BJ (cell line): ENCODE measurements at regions not wholly inside any gene's neighbourhood (a gene's known extent, or its start where the extent isn't known, plus 50 kb on each side); places are given as distances from the start of the nearest gene placed in this dataset.

Experiments used
- CTCF ChIA-PET: fragments of 350-600 bp; formaldehyde crosslinking; extraction: SDS; loops from one replicate; lab custom pipeline; 2021; ENCODE audit warnings: antibody characterized with exemption, inconsistent platforms; lab: Yijun Ruan, JAX
- POLR2A ChIA-PET: fragments of 300-600 bp; sonication (Branson Sonifier 250); formaldehyde crosslinking; extraction: SDS; loops from one replicate; lab custom pipeline; 2021; ENCODE audit warnings: antibody characterized with exemption; lab: Charles Lee
- DNase-seq: peaks from one replicate; pipeline ENCODE4 v3.0.0-alpha.2; 2011; ENCODE audit warnings: low read depth
- H3K27me3 ChIP-seq: 2 replicates; pipeline ENCODE4 v1.6.0; 2011; ENCODE audit warnings: low read length; ENCODE audit not compliant: control insufficient read depth, insufficient read depth
- H3K36me3 ChIP-seq: 2 replicates; pipeline ENCODE4 v1.5.1; 2011; ENCODE audit warnings: low read length; ENCODE audit not compliant: control insufficient read depth, insufficient read depth
- H3K4me3 ChIP-seq: 2 replicates; pipeline ENCODE4 v1.5.1; 2011; ENCODE audit warnings: low read depth, mild to moderate bottlenecking, control low read depth, low read length
- TF ChIP-seq, protein P1 (sequence below): IDR thresholded peaks from 2 replicates; pipeline ENCODE4 v1.5.1; 2011; ENCODE audit warnings: low read depth, mild to moderate bottlenecking, control low read depth, inconsistent platforms, low read length, moderate library complexity; ENCODE audit not compliant: insufficient read depth

DNA sequence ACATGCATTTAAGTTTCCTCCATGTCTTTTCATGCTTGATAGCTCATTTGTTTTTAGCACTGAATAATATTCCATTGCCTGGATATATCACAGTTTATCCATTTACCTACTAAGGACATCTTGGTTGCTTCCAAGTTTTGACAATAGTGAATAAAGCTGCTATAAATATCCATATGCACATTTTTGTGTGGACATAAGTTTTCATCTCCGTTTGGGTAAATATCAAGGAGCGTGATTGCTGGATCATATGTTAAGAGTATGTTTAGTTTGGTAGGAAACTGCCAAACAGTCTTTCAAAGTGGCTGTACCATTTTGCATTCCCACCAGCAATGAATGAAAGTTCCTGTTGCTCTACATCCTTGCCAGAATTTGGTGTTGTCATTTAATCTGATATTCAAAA lies 172.5 kb downstream of the DHX15 start:
- H3K36me3 ChIP-seq = no peaks in the 10 kb centered on the region
- POLR2A ChIA-PET = no interaction called here
- no peak overlapping the region for H3K4me3 ChIP-seq
- DNase-seq = no peak
- CTCF ChIA-PET = no interaction called here
- no peaks in the 10 kb centered on the region for H3K27me3 ChIP-seq
- TF ChIP-seq, protein P1, sequence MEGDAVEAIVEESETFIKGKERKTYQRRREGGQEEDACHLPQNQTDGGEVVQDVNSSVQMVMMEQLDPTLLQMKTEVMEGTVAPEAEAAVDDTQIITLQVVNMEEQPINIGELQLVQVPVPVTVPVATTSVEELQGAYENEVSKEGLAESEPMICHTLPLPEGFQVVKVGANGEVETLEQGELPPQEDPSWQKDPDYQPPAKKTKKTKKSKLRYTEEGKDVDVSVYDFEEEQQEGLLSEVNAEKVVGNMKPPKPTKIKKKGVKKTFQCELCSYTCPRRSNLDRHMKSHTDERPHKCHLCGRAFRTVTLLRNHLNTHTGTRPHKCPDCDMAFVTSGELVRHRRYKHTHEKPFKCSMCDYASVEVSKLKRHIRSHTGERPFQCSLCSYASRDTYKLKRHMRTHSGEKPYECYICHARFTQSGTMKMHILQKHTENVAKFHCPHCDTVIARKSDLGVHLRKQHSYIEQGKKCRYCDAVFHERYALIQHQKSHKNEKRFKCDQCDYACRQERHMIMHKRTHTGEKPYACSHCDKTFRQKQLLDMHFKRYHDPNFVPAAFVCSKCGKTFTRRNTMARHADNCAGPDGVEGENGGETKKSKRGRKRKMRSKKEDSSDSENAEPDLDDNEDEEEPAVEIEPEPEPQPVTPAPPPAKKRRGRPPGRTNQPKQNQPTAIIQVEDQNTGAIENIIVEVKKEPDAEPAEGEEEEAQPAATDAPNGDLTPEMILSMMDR = no peak

DNA sequence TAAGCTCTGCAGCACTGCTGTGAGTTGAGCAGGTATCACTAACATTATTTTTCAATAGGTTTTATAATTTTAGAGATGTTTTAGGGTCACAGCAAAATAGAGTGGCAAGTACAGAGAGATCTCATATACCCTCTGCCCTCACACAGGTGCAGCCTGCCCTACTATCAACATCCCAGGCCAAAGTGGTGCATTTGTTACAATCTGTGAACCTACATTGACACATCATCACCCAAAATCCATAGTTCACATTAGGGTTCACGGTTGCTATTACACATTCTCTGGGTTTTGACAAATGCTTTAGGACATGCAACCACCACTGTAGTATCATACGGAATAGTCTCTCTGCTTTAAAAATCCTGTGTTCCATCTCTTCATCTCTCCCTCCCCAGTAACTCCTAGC lies 173.1 kb downstream of the DHX15 start:
- TF ChIP-seq, protein P1 = no peak
- Histone ChIP-seq H3K36me3 (no peaks in the 10 kb centered on the region), H3K27me3 (no peaks in the 10 kb centered on the region), H3K4me3 (no peak overlapping the region)
- POLR2A ChIA-PET = no interaction called here
- no peak for DNase-seq
- CTCF ChIA-PET = no interaction called here

DNA sequence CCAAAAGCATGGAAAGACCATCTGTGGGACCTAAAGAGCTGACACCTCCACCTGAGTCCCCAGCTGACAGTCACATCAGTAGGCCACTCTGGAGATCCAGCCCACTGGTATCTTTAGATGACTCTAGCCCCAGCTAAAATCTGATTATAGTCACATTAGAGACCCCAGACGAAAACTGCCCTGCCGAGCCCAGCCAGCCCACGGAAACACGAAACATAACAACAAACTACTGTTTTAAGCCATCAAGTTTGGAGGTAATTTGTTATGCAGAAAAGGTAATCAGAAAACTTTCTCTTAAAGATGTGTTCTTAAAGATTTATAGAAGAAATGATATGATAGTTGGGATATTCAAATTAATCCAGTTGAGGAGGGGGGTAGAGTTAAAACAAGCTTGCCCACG lies 175.7 kb downstream of the DHX15 start:
- CTCF ChIA-PET = interaction anchor here (1.1 to 2.2 kb wide), 2 partner anchors 10 to 11 kb away, joined by 4 to 7 read pairs; no protein-coding TSS in a partner anchor
- DNase-seq = no peak
- Histone ChIP-seq H3K27me3 (no peaks in the 10 kb centered on the region), H3K36me3 (no peaks in the 10 kb centered on the region), H3K4me3 (no peak overlapping the region)
- TF ChIP-seq, protein P1 = no peak
- POLR2A ChIA-PET = no interaction called here

GRCh38 chr4:24405926-24406325 lies 178.4 kb downstream of the DHX15 start:
- no peaks in the 10 kb centered on the region for H3K27me3 ChIP-seq
- no peak for DNase-seq
- no peak overlapping the region for H3K4me3 ChIP-seq
- CTCF ChIA-PET = no interaction called here
- H3K36me3 ChIP-seq = no peaks in the 10 kb centered on the region
- TF ChIP-seq, protein P1 = no peak
- POLR2A ChIA-PET = no interaction called here

DNA sequence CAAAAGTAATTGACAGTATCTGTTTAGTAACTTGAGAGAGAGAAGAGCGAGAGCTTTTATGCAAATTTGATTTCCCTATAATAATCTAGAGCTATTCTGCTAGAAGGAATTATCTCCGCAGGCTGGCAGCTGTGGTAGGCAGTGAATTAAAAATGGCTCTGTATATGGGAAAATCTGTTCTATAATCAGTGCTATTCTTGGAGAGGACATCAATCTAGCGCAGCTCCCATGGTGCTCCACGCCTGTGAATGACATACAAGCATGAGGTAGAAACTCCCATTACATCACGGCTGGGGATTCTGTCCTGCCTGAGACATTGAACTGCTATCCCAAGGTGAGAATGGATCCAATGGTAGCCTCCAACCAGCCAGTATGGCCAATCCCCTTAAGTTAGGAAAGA lies 179.0 kb downstream of the DHX15 start:
- CTCF ChIA-PET = no interaction called here
- Histone ChIP-seq H3K4me3 (no peak overlapping the region), H3K27me3 (no peaks in the 10 kb centered on the region), H3K36me3 (no peaks in the 10 kb centered on the region)
- TF ChIP-seq, protein P1 = no peak
- POLR2A ChIA-PET = no interaction called here
- DNase-seq = no peak
